Glomerular visceral epithelial cell (primary cell): ENCODE measurements at regions not wholly inside any gene's neighbourhood (a gene's known extent, or its start where the extent isn't known, plus 50 kb on each side); places are given as distances from the start of the nearest gene placed in this dataset.

Source experiments
- DNase-seq: peaks from one replicate; pipeline ENCODE4 v3.0.0-alpha.2; 2016; ENCODE audit errors: extremely low spot score

DNA sequence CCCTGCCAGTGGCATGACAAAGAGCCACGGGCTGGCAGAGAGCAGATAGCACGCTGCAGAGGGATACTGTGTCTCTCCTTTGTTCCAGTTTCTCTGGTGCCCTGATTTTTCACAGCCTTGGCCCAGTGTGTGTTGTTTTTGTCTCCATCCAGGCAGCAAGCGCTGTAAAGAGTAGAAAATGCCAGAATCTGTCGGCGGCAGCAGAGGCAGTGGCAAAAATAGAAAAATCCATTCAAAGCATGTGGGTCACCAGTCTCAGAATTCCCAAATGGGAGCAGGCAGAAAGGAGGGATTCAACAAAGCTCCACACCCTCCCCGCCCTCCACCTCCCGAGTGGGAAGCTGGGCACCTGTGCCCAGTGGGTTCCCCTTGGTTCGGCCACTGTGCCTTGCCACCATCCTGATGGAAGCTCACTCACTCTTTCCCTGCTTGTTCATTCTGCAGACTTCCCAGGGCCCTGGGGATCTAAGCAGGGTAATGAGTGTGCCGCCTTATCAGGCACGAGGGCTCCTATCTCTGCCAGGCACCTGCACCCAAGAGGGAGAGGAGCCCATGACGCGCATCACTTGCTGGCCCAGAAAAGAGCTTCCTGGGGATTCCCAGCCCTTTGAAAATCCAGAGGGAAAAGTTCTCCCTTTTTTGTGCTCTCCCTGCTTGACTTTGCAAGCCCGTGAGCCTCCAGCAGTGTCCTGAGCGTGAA, 416.9 kb downstream of the IRS2 start:
- no peak for DNase-seq

DNA sequence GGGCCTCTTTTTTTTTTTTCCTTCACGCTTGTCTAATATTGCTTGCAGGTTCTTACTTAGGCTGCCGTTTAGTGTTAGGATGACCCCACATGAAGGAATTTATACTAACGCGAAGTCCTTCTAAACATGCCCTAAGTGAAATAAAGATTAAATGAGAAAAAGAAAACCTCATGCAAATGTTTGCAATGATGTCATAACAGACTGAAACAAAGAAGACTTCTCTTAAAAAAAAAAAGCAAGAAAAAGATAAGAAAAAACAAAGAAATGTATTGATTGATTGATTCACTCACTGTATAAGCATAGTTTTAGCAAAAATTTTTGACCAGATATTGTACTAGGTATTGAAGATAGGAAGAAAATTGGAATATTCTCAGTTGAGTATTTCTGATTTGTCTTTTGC, 418.2 kb downstream of the IRS2 start:
- no peak for DNase-seq

DNA sequence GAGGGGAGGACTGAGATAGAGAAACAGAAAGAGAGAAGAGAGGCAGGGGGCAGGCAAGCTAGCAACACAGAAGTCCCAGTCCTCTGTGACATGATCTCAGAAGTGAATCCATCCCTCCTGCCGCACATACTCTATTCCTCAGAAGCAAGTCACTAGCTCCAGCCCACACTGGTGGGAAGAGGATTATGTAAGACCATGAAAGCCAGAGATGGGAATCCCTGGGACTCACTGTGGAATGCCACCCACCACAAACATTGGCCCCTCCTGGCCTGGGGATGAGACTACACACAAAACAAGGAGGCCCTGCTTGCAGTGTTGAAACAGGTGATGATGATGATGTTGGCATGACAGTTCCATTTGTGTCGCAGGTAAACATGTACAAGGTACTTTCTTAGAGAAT, 419.9 kb downstream of the IRS2 start:
- DNase-seq = no peak

DNA sequence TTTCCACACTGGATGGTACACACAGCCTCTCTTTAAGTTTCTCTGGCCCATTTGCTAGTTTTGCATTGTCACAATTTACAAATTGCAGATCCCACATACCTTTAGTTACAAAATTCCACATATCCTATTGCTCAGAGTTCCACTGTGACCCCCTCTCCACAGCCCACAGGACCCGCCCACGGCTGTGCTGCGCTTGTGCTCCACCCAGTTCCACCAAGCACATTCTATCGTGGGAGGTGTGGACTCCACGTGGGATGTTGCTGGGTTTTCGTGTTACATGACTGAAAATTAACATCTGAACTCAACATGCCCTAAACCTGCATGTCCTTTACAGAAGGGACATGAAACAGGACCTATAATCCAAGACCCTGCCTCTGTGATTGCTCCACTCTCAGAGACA, 423.0 kb downstream of the IRS2 start:
- DNase-seq = no peak

DNA sequence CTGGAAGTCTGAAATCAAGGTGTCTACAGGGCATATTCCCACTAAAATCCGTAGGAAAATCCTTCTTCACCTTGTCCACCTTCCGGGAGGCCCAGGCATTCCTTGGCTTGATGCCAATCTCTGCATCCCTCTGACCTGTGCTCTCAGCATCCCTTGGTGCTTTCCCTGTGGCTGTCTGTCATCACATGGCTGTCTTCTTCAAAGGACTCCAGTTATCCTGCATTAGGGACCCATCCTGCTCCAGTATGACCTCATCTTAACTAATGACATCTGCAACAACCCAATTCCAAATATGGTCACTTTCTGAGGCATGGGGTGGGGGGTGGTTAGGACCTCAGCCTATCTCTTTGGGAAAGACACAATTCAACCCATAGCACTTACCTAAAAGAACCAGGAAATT, 423.8 kb downstream of the IRS2 start:
- no peak for DNase-seq

DNA sequence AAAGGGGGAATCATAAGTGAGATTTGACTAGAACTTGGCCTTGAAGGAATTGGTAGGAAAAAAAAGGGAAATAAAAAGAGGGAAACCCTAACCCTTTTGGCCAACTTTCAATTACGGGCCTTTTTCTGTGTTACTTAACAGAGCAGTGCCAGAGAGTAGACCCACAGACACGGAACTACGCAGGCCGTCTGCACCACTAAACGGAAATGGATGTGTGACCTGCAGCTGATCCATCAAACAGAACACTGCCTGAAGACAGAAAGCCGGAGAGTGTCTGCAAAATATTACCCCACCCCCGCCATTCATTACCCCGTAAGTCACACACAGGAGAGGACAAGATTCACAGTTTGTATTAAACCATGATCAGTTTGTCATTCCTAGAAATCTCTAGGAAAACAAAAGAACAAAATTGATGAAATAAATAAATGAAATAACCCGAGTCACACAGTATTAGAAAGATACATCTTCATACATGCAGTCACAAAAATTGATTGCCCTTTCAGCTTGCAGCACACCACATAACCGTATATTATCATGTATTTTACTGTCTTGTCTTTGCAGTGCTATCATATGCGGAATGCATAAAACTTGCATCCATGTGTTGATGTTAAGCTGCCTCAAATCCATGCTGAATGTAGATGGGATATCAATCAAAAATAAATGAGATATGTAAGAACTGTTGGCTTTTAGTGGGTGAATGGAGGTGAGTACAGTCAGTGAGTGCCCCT, 424.7 kb downstream of the IRS2 start:
- DNase-seq = no peak

DNA sequence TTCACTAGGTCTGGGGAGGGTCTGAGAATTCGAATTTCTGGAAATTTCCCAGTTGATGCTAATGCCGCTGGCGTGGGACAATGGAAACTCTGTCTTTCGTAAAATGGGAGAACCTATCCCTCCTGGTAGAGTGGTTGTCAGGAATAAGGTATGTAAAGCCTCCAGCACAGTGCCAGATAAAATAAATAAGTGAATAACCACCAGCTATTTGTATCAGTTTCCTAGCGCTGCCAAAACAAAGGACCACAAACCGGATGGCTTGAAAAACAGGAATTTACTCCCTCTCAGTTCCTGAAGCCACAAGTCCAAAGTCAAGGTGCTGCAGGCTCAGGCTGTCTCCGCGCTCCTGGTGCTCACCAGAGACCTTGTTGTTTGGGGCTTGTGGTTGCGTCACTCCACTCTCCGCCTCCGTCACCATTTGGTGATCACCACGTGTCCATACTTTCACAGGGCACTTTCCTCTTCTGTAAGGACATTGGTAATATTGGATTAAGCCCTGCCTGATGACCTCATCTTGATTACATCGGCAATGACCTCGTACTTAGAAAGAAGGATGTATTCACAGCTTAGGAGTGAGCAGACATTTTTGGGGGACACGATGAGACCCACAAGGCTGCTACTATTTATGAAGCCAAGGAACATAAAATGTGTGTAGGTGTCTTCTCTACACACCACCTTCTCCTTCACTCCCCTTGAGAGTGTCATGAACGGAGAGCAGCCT, 428.5 kb downstream of the IRS2 start:
- no peak for DNase-seq

DNA sequence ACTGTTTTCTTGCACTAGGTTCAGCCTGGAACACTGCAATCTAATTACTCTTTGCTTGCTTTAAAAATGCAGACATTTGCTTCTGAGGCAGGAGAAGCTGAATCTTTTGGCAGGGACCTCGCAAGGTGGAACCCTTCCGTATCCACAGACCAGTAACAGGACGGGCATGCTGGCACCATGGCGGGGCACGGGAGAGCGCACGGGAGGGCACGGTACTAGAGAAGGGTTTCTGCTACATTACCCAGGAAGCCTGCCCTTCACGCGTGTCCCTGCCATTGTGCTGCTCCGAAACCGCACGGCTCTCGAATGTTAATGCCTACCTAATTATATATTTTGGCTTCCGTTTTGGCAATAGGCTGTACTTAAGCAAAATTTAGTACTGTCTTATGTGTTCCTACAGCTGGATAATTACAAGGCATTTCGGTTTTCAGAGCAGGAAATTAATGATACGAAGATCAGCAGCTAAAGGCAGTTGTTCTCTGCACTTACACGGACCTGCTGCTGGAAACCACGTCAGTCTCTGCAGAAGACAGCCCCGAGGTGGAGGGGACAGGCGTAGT, 430.4 kb downstream of the IRS2 start:
- DNase-seq = no peak

DNA sequence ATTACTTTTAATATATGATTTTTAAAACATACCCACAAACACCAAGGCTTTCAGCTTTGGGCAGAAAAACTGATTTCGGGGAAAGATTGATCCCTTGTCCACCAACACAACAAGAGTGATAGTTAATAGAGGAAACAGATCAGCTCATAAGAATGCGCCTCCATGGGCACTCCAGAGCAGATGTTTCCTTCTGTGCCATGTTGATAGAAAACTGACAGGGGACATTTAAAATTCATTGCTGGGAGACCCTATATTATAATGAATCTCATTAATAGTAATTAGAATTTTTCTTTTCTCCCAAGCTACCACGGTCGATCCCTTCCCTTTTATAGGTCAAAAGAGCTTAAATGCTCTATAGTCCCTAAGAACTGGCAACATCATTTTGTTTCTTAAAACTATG, 431.2 kb downstream of the IRS2 start:
- DNase-seq = no peak

DNA sequence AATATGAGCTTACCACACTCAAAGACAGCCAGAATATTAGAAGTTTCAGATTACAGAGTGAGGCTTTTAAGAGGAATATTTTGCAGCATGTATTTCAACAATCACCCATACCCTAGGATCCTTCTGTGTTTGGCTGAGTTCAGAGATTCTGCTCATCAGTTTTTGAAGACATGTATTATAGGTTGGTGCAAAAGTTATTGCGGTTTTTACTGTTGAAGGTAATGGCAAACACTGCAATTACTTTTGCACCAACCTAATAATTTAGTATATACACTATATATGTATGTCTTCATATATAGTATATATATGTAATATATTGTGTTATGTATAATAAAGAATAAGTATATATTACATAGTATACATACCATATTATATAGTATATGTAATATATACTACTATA, 435.1 kb downstream of the IRS2 start:
- no peak for DNase-seq

DNA sequence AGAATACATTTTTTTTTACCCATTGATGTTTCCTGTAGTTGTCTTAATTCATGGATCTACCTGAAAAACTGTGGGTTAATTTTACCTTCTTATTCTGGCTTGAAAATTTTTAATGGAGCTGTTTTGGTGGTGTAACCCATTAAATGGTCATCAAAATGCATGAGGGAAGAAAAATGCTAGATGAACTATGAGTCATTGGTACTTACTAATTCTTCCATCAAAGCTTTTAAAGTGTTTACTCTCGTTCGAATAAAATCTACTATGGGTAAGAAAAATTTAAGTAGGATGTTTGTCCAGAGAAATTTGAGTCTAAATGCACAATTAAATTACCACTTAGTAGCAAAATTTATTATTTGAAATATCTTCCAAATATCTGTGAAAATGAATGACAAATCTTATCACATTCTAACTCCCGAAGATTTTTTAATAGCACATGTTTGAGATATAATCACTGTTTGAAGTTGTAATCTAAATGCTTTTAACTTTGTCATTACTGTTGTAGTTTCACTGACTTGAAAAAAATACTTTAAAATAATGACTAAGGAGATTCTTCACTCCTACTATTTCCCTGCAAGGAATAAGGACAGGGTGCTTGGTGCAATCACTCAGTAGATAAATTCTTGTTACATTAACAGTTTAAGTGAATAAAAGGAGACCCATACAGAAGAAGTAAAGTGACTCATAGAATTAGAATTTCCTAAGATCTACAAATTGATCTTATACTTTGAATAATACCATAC, 437.7 kb downstream of the IRS2 start:
- DNase-seq = no peak

DNA sequence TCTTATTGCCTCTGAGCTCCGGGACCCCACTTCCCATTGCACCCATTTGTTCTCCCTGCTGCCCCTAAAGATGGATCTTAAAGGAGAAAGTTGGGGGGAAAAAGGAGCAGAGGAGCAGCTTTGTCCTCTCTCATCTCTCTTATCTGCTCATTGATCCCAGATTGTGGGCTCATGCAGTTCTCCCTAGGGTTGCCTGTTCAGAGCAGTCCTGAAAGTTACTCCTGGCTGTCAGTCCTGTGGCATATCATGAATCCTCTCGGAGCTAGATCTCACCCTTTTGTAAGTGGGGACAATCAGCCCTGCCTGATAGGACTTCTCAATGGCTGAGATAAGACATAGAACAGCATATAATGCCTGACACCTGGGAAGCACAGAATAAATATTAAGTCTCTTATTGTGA, 440.3 kb downstream of the IRS2 start:
- no peak for DNase-seq

DNA sequence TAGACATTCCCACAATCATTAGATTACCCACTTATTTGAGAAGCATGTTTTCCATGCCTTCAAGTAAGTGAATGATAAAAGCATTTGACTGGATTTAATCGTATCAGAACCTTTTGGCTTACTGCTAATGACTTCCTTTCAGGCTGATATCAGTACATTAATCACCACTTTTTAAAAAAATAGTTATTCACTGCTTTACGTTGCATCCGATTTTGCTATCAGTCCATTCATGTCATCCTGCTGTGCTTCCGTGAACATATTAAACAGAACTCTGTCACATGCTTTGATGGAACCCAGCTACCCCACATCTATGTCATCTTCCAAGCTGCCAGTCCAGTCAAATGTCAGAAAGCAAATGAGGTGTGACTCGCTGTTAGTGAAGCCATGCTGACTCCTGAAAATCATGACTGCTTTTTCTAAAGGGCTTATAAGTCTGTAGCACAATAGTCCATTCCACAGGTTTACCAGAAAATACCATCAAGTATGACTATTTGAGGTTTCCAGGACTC, 440.9 kb downstream of the IRS2 start:
- peak; percentile 41 for DNase-seq

DNA sequence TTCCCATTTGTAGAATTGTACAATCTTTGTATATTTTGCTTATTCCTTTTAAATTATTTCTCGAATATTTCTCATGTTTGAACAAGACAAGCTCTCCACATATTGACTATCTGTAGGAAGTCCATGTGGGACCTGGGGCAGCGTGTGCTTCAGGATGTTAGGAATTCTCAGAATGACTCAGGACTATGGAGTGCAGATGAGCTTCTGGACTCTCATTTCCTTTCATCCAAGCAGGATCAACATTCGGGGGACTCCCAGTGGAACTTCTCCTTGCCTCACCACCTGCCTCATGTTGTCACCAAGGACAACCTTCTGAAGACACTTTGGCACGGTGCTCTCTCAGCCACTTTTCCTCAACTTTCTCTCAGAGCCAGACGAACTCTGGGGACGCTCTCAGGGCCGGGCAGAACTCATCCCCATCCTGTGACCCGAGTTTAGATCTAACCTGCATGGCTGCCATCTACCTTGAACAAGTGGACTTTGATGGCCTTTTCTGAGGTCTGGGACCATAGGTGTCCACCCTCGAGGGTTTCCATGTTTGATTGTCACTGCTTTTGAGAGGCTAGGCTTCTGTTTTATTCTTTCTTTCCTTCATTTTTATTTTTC, 441.7 kb downstream of the IRS2 start:
- peak; percentile 48 for DNase-seq

DNA sequence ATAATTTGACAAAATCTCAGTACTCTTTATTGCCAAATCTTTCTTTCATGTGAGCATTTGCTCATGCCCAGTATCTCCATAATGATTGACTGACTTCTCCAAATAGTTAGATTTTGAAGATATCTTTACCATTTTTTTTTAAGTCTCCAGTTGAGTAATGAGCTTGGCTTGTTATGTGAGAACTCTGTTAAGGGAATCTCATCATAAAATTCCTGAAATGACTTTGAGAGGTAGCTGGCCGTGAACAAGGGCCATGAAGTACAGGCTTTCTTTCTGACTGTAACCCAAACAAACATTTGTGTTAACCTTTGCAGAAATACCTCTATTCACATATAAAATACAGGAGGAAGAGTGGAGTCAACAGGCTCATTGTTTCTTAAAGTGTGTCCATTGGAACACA, 449.7 kb downstream of the IRS2 start:
- peak; percentile 33 for DNase-seq

DNA sequence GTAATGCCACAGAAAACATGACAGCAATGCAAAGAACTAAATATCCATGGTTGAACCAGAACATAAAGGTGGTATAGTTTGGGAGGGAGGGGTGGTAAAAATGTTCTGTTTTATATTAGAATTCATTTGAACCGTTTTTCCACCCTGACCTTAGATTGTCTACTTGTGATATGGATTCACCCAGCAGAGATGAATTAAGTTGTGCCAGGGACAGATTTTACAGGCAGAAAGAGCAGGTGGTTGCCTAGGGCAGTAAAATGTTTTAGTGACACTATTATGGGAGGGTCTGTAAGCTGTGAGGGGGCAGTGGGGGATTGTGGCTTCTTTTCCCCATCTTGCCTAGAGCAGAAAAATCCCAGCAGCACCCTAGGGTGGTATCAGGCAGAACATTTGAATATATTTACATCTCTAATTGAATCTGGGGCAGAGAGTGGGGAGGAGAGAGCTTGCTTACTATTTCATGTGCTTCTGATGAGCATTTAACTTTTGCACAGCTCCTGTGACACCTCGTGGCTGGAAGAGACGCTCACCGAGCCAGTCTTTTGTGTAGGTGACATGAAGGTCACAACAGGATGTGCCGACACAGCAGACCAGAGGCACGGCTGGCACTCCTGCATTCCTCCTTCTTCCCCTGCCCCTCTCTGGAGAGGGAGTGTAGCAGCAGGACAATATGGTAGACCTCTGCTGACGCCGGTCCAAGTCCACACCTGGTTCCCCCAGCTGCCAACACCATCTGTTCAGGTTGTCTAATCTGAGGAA, 452.3 kb downstream of the IRS2 start:
- no peak for DNase-seq

DNA sequence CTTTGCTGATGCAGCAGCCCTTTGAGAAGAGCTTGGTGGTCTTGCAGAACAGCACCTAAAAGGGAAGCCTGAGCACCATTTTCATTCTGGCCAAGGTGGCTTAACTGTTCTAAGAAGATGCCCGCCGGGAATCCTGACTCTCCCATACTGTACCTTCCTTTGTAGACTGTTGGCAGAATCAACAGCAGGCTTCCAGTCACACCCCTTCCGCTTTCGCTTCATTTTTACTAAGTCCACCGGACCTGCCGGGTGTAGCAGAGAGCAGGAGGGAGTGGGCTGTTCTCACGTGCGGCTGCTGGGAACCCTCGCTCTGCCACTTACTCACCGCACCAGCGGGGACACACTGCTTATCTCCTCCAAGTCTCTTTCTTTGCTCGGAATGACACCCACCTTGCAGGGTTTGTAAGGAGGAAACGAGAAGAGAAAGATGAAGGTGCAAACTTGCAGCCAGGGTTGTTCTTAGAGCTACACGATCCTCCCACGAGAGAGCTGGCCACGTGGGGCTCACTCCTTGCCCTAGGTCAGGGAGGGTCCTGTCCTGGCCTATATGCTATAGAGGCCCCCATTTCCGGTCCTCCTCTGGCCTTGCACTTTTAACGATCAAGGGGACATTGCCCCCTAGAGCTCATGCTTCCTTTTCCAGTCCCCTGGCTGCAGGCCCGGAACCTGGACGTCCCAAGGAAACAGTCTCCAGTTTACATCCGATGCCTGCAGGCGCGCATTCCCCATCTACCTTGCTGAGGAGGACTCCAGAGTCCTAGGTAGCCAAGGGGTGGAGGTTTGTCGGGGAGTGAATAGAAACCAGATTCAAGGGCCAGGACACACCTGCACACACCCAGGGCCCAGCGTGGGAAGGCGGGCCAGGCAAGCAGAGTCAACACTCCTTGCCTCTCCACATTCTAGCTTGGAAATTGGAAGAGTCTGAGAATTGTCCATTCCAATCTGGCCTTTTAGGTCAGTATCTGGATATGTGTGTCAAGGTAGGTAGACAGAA, 453.6 kb downstream of the IRS2 start:
- DNase-seq = no peak

DNA sequence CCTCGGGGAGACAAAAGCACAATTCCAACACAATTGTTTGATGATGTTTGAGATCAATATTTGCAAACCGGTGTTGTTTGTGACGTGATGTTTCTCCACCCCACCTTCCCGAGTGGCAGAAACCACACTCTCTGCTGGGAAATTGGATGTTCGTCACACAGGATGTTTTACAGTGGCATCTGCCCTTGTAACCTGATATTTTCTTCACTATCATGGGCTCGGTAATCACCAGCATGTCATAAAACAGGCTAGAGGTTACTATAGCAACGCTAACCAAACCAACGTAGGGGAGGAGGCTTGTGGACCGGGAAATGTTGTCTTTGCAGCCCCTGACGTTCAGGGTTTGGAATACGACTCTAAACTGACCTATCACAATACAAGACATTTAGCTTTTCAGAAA, 454.5 kb downstream of the IRS2 start:
- peak; percentile 12 for DNase-seq

DNA sequence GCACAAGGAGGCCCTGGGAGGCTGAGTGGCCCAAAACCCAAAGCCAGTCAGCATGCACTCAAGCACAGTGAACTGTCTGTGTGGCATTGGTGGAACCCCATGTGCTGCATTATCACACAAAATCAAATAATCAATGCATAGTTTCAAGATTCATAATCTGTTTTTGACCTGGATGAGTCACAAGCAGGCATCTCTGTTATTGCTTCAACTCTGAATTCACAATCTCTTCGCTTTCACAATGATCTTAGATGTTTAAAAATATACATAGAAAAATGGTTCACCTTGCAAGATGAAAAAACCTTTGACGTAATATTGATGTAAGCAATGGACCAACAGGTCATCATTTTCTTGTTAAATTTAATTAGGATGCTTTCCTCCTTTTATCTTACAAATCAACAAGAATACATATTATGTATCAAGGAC, 455.4 kb downstream of the IRS2 start:
- no peak for DNase-seq
